AG04449 (cell line): ENCODE measurements at regions not wholly inside any gene's neighbourhood (a gene's known extent, or its start where the extent isn't known, plus 50 kb on each side); places are given as distances from the start of the nearest gene placed in this dataset.

ENCODE experiments used
- CTCF ChIA-PET: fragments of 350-600 bp; formaldehyde crosslinking; extraction: SDS; loops from one replicate; lab custom pipeline; 2021; ENCODE audit warnings: antibody characterized with exemption; lab: Yijun Ruan, JAX
- POLR2A ChIA-PET: fragments of 400-600, 350-600 bp; formaldehyde crosslinking; extraction: SDS; loops from one replicate; lab custom pipeline; 2020; ENCODE audit warnings: antibody characterized with exemption, inconsistent platforms; lab: Yijun Ruan, JAX
- DNase-seq: peaks from one replicate; pipeline ENCODE4 v3.0.0-alpha.2; 2010; ENCODE audit warnings: low read depth, low spot score
- H3K4me3 ChIP-seq: 2 replicates; pipeline ENCODE4 v1.5.1; 2011; ENCODE audit warnings: low read depth, mild to moderate bottlenecking, control low read depth, low read length
- TF ChIP-seq, protein P1 (sequence below): IDR thresholded peaks from one replicate; pipeline ENCODE4 v1.5.1; 2011; ENCODE audit warnings: mild to moderate bottlenecking, moderate library complexity, low read length, control low read depth, inconsistent platforms; ENCODE audit not compliant: insufficient read depth; ENCODE audit errors: missing control alignments

GRCh38 chr13:79723519-79724024 is 242.6 kb downstream of the NDFIP2 start:
- ChIA-PET POLR2A (no interaction called here), CTCF (no interaction called here)
- TF ChIP-seq, protein P1, sequence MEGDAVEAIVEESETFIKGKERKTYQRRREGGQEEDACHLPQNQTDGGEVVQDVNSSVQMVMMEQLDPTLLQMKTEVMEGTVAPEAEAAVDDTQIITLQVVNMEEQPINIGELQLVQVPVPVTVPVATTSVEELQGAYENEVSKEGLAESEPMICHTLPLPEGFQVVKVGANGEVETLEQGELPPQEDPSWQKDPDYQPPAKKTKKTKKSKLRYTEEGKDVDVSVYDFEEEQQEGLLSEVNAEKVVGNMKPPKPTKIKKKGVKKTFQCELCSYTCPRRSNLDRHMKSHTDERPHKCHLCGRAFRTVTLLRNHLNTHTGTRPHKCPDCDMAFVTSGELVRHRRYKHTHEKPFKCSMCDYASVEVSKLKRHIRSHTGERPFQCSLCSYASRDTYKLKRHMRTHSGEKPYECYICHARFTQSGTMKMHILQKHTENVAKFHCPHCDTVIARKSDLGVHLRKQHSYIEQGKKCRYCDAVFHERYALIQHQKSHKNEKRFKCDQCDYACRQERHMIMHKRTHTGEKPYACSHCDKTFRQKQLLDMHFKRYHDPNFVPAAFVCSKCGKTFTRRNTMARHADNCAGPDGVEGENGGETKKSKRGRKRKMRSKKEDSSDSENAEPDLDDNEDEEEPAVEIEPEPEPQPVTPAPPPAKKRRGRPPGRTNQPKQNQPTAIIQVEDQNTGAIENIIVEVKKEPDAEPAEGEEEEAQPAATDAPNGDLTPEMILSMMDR: no peak
- no peak overlapping the region for H3K4me3 ChIP-seq
- DNase-seq: no peak

DNA sequence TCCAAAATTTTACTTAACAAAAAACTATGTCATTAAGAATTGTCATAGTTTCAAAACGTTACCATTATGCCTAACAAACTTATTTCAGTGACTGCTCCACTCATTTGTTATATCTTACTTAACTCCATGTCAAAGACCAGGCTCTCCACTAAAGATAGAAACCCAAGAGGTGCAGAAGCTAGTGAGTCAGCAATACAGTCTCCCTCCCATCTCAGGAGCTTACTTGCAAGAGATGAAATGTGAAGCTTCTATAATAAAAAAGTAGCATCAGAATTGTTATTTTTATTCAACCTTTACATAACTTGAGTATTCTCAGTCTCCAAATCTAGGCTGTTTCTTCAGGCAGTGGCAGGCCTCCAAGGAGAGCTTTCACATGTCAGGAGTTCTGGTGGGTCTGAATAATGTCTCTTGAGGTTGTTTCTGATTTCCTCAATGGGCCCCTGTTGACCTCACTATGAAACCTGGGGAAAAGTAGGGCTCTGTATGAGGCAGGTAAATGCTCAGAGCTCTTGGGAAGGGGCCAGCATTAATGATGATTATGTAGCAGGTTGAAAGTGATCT is 242.0 kb downstream of the NDFIP2 start:
- no peak for DNase-seq
- TF ChIP-seq, protein P1: no peak
- no peak overlapping the region for H3K4me3 ChIP-seq
- ChIA-PET POLR2A (interaction anchor here (0.5 kb wide), 1 partner anchor 1672 kb away, joined by 3 read pairs; no protein-coding TSS in a partner anchor), CTCF (no interaction called here)

DNA sequence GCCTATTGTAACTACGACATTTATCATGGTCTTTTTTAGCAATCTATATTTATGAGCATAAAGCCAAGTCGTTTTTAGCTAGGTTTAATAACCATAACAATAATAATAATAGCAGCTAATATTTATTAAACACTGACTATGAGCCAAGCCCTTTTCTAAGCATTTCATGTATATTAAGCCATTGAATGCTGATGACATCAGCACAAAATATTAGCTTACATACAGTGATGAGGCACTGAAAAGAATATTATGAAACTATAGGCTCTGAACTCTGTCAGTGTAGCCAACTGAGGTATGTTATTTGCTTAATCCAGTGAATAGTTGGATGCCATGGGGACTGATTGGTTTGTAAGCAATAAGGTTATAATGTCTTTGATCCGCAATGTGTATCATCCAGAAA is 235.2 kb downstream of the NDFIP2 start:
- no peak for DNase-seq
- H3K4me3 ChIP-seq: no peak overlapping the region
- TF ChIP-seq, protein P1: no peak
- ChIA-PET POLR2A (no interaction called here), CTCF (interaction anchor here (0.6 kb wide), 1 partner anchor 602 kb away, joined by 3 read pairs; no protein-coding TSS in a partner anchor)

DNA sequence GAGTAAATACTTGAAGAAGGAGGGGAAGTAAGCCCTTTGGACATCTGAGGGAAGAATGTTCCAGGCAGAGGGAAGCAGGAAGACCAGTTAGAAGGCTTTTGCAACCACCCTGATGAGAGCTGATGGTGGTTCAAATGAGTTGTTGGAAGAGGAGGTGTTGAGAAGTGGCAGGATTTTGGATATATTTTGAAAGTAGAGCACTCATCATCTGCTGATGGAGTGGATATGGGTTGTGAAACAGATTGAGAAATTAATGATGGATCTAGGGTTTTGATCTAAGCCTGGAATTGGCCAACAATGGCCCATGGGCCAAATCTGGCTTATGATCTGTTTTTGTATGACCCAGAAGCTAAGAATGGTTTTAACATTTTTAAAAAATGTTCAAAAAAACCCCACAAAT is 230.7 kb downstream of the NDFIP2 start:
- POLR2A ChIA-PET: no interaction called here
- CTCF ChIA-PET: no interaction called here
- no peak for DNase-seq
- H3K4me3 ChIP-seq: no peak overlapping the region
- TF ChIP-seq, protein P1: no peak

- DNase-seq: no peak
- TF ChIP-seq, protein P1: no peak
- CTCF ChIA-PET: interaction anchor here (0.6 kb wide), 1 partner anchor 692 kb away, joined by 3 read pairs; no protein-coding TSS in a partner anchor
- POLR2A ChIA-PET: no interaction called here
- no peak overlapping the region for H3K4me3 ChIP-seq
Observed at GRCh38 chr13:79710376-79710775, 229.4 kb downstream of the NDFIP2 start.

DNA sequence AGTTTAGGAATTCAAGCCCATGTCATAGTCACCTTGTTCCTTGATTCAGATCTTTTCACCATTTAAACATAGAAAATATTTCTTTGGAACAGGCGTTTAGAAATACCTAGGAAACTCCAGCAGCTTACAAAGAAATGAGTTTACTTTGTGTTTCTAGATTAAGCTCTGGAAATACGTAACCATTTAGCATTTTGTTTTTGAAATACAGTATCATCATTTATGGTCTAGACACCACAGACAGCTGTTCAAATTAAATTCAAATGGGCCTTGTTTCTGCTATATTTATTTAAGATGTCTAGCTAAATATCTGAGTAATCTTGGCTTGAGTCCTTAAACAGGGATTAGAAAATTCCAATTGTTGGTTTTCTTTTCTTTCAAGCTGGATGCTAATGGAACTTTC is 228.5 kb downstream of the NDFIP2 start:
- H3K4me3 ChIP-seq: no peak overlapping the region
- ChIA-PET POLR2A (no interaction called here), CTCF (interaction anchor here (1.5 kb wide), 1 partner anchor 30 kb away, joined by 3 read pairs; no protein-coding TSS in a partner anchor)
- no peak for DNase-seq
- TF ChIP-seq, protein P1: no peak
